H1 (cell line): ENCODE measurements at regions not wholly inside any gene's neighbourhood (a gene's known extent, or its start where the extent isn't known, plus 50 kb on each side); places are given as distances from the start of the nearest gene placed in this dataset.

Source experiments
- HDAC2 ChIP-seq, 2 experiments: fragments of 300-600 bp in 1 of 2; sonication (generic) in 1 of 2; IDR thresholded peaks; 2 replicates each; pipeline ENCODE4 v1.6.1; 2011 to 2012; ENCODE audit warnings: low read depth in 2 of 2, low read length in 2 of 2, mild to moderate bottlenecking in 2 of 2, moderate library complexity in 2 of 2, borderline replicate concordance in 1 of 2, inconsistent platforms in 1 of 2
- SP1 ChIP-seq: IDR thresholded peaks from 2 replicates; pipeline ENCODE4 v1.6.1; 2011; ENCODE audit warnings: low read depth, low read length
- TF ChIP-seq, protein P1 (sequence below): fragments of 300-600 bp; sonication (generic); IDR thresholded peaks from 2 replicates; pipeline ENCODE4 v1.7.1; 2012; ENCODE audit warnings: low read length, moderate library complexity, mild to moderate bottlenecking, inconsistent platforms; ENCODE audit not compliant: insufficient replicate concordance

DNA sequence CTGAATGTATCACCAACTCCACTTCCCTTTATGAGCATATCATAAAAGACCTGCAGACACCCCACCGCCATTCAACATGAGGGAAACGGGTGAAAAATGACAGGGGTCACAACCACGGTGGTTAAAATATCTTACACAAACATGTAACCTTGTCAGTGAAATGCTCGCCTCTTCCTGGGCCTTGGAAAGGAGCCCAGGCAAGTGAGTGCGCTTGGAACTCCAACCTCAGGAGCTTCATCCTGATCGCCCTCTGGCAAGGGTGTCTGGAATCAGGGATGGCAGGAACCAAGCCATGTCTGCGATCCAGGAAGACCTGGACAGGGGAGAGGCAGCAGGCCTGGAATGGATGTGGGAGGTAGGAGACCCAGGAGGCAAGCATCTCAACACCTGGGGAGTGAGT is 282.7 kb downstream of the GAS1 start (continued):
- TF ChIP-seq, protein P1, sequence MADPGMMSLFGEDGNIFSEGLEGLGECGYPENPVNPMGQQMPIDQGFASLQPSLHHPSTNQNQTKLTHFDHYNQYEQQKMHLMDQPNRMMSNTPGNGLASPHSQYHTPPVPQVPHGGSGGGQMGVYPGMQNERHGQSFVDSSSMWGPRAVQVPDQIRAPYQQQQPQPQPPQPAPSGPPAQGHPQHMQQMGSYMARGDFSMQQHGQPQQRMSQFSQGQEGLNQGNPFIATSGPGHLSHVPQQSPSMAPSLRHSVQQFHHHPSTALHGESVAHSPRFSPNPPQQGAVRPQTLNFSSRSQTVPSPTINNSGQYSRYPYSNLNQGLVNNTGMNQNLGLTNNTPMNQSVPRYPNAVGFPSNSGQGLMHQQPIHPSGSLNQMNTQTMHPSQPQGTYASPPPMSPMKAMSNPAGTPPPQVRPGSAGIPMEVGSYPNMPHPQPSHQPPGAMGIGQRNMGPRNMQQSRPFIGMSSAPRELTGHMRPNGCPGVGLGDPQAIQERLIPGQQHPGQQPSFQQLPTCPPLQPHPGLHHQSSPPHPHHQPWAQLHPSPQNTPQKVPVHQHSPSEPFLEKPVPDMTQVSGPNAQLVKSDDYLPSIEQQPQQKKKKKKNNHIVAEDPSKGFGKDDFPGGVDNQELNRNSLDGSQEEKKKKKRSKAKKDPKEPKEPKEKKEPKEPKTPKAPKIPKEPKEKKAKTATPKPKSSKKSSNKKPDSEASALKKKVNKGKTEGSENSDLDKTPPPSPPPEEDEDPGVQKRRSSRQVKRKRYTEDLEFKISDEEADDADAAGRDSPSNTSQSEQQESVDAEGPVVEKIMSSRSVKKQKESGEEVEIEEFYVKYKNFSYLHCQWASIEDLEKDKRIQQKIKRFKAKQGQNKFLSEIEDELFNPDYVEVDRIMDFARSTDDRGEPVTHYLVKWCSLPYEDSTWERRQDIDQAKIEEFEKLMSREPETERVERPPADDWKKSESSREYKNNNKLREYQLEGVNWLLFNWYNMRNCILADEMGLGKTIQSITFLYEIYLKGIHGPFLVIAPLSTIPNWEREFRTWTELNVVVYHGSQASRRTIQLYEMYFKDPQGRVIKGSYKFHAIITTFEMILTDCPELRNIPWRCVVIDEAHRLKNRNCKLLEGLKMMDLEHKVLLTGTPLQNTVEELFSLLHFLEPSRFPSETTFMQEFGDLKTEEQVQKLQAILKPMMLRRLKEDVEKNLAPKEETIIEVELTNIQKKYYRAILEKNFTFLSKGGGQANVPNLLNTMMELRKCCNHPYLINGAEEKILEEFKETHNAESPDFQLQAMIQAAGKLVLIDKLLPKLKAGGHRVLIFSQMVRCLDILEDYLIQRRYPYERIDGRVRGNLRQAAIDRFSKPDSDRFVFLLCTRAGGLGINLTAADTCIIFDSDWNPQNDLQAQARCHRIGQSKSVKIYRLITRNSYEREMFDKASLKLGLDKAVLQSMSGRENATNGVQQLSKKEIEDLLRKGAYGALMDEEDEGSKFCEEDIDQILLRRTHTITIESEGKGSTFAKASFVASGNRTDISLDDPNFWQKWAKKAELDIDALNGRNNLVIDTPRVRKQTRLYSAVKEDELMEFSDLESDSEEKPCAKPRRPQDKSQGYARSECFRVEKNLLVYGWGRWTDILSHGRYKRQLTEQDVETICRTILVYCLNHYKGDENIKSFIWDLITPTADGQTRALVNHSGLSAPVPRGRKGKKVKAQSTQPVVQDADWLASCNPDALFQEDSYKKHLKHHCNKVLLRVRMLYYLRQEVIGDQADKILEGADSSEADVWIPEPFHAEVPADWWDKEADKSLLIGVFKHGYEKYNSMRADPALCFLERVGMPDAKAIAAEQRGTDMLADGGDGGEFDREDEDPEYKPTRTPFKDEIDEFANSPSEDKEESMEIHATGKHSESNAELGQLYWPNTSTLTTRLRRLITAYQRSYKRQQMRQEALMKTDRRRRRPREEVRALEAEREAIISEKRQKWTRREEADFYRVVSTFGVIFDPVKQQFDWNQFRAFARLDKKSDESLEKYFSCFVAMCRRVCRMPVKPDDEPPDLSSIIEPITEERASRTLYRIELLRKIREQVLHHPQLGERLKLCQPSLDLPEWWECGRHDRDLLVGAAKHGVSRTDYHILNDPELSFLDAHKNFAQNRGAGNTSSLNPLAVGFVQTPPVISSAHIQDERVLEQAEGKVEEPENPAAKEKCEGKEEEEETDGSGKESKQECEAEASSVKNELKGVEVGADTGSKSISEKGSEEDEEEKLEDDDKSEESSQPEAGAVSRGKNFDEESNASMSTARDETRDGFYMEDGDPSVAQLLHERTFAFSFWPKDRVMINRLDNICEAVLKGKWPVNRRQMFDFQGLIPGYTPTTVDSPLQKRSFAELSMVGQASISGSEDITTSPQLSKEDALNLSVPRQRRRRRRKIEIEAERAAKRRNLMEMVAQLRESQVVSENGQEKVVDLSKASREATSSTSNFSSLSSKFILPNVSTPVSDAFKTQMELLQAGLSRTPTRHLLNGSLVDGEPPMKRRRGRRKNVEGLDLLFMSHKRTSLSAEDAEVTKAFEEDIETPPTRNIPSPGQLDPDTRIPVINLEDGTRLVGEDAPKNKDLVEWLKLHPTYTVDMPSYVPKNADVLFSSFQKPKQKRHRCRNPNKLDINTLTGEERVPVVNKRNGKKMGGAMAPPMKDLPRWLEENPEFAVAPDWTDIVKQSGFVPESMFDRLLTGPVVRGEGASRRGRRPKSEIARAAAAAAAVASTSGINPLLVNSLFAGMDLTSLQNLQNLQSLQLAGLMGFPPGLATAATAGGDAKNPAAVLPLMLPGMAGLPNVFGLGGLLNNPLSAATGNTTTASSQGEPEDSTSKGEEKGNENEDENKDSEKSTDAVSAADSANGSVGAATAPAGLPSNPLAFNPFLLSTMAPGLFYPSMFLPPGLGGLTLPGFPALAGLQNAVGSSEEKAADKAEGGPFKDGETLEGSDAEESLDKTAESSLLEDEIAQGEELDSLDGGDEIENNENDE = no peak
- no peak for TF ChIP-seq HDAC2 (IDR thresholded peaks at IDR 0.05; ENCODE audit: borderline replicate concordance in 1 of 2, low read depth in 2 of 2, low read length in 2 of 2)
- TF ChIP-seq SP1 = no peak
